ENCODE measurements at regions not wholly inside any gene's neighbourhood (a gene's known extent, or its start where the extent isn't known, plus 50 kb on each side); places are given as distances from the start of the nearest gene placed in this dataset.

DNA sequence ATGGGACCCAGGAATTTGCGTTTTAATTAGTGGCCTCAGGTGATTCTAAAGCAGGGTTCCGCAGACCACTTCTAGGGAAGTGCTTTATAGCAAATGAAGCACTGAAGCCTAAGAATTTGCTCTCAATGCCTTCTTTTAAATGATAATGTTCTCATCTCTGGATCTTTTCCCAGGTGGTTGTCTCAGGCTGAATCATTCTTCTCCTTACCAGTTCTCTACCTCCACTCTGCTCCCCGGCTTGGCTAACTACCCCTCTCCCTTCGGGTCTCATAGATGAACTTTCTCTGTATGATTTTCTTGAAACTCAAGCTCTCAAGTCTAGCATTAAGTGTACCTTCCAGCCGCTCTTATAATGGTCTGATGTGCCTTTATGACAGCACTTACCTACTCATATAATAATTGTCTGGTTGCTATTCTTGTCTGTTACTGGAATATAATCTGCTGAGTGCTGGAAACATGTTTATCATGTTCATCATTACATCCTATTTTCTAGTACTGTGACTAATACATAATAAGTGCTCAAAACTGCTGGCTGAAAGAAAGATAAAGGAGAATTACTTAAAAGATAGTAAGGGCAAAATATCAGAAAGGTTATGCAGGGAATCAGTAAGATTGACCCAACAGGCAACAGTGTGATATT lies 195.9 kb upstream of the SESN3 start:
- TF ChIP-seq, protein P1, sequence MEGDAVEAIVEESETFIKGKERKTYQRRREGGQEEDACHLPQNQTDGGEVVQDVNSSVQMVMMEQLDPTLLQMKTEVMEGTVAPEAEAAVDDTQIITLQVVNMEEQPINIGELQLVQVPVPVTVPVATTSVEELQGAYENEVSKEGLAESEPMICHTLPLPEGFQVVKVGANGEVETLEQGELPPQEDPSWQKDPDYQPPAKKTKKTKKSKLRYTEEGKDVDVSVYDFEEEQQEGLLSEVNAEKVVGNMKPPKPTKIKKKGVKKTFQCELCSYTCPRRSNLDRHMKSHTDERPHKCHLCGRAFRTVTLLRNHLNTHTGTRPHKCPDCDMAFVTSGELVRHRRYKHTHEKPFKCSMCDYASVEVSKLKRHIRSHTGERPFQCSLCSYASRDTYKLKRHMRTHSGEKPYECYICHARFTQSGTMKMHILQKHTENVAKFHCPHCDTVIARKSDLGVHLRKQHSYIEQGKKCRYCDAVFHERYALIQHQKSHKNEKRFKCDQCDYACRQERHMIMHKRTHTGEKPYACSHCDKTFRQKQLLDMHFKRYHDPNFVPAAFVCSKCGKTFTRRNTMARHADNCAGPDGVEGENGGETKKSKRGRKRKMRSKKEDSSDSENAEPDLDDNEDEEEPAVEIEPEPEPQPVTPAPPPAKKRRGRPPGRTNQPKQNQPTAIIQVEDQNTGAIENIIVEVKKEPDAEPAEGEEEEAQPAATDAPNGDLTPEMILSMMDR (IDR thresholded peaks at IDR 0.05), result no peak
- TF ChIP-seq EZH2 (IDR thresholded peaks at IDR 0.05; ENCODE audit: borderline replicate concordance, insufficient read depth, low read depth, low read length, poor library complexity, severe bottlenecking), result no peak
- Histone ChIP-seq H3K9ac (ENCODE audit: low read length) (no peak overlapping the region), H3K27me3 (replicated peaks in 1 of 4; ENCODE audit: control extremely low read depth in 1 of 4, control insufficient read depth in 3 of 4, insufficient read depth in 4 of 4, low read length in 3 of 4) (no peaks in the 10 kb centered on the region), H3K36me3 (replicated peaks in 1 of 2; ENCODE audit: control extremely low read depth in 1 of 2, control insufficient read depth in 1 of 2, extremely low read depth in 1 of 2, insufficient read depth in 2 of 2, low read length in 1 of 2) (no peaks in the 10 kb centered on the region), H3K79me2 (ENCODE audit: control insufficient read depth, insufficient read depth, low read length) (no peaks in the 10 kb centered on the region), H3K9me3 (ENCODE audit: control extremely low read depth in 1 of 3, control insufficient read depth in 2 of 3, insufficient read depth in 1 of 3, low read length in 2 of 3) (no peaks in the 10 kb centered on the region), H3K4me3 (ENCODE audit: control extremely low read depth in 1 of 5, extremely low read depth in 1 of 5, insufficient read depth in 1 of 5, low read depth in 2 of 5, low read length in 4 of 5) (no peak overlapping the region), H3K4me1 (ENCODE audit: control insufficient read depth in 2 of 2, insufficient read depth in 2 of 2, low read length in 2 of 2) (no peaks in the 10 kb centered on the region), H2AFZ (ENCODE audit: insufficient read depth, low read depth, low read length, poor library complexity, severe bottlenecking) (no peak overlapping the region), H3K4me2 (replicated peaks; ENCODE audit: low read depth, low read length, poor library complexity, severe bottlenecking) (no peak overlapping the region), H4K20me1 (ENCODE audit: control insufficient read depth, insufficient read depth, low read length, poor library complexity, severe bottlenecking) (no peaks in the 10 kb centered on the region), H3K27ac (ENCODE audit: low read length in 2 of 2) (no peak overlapping the region)
- Mint-ChIP-seq H3K4me3 (no peak overlapping the region), H3K9me3 (ENCODE audit: insufficient read depth) (no peaks in the 10 kb centered on the region), H3K27me3 (peaks cover 8% of the 10 kb centered on the region), H3K27ac (no peak overlapping the region), H3K4me1 (no peaks in the 10 kb centered on the region)
- intact Hi-C loops (cut with micrococcal nuclease), result no loop called here
- ChIA-PET POLR2A (no interaction called here), CTCF (interaction anchor here (1.0 kb wide), 1 partner anchor 92 kb away, joined by 3 read pairs; no protein-coding TSS in a partner anchor)
- DNase-seq (no peak), ATAC-seq (ENCODE audit: low read depth) (no peak)
- 95% methylated on average over 2 of the region's 5 CpGs for WGBS (ENCODE audit: insufficient coverage)

DNA sequence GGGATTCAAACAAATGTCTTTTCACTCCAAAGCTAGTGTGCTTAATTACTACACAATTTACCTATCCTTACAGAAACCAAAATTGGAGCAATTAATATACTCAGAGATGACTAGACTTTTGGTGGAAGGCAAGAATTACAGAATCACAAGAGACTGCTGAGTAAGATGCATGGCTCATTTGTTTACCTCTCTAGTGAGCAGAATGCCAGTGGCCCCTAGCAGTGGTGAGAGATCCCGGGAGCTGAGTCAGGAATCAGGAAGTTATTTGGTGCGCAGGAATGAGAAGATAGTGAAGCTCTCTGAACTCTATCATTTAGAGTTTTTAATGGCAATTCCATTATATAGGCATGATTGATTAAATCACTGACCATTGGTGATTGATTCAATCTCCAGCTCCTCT lies 188.9 kb upstream of the SESN3 start:
- Histone ChIP-seq H3K9me3 (ENCODE audit: control extremely low read depth in 1 of 3, control insufficient read depth in 2 of 3, insufficient read depth in 1 of 3, low read length in 2 of 3) (no peaks in the 10 kb centered on the region), H3K79me2 (ENCODE audit: control insufficient read depth, insufficient read depth, low read length) (no peaks in the 10 kb centered on the region), H3K27ac (ENCODE audit: low read length in 2 of 2) (no peak overlapping the region), H3K4me3 (ENCODE audit: control extremely low read depth in 1 of 5, extremely low read depth in 1 of 5, insufficient read depth in 1 of 5, low read depth in 2 of 5, low read length in 4 of 5) (no peak overlapping the region), H3K4me1 (ENCODE audit: control insufficient read depth in 2 of 2, insufficient read depth in 2 of 2, low read length in 2 of 2) (no peaks in the 10 kb centered on the region), H3K27me3 (replicated peaks in 1 of 4; ENCODE audit: control extremely low read depth in 1 of 4, control insufficient read depth in 3 of 4, insufficient read depth in 4 of 4, low read length in 3 of 4) (no peaks in the 10 kb centered on the region), H3K4me2 (replicated peaks; ENCODE audit: low read depth, low read length, poor library complexity, severe bottlenecking) (no peak overlapping the region), H2AFZ (ENCODE audit: insufficient read depth, low read depth, low read length, poor library complexity, severe bottlenecking) (no peak overlapping the region), H4K20me1 (ENCODE audit: control insufficient read depth, insufficient read depth, low read length, poor library complexity, severe bottlenecking) (no peaks in the 10 kb centered on the region), H3K9ac (ENCODE audit: low read length) (no peak overlapping the region), H3K36me3 (replicated peaks in 1 of 2; ENCODE audit: control extremely low read depth in 1 of 2, control insufficient read depth in 1 of 2, extremely low read depth in 1 of 2, insufficient read depth in 2 of 2, low read length in 1 of 2) (no peaks in the 10 kb centered on the region)
- WGBS (ENCODE audit: insufficient coverage), result no CpG with 5 or more reads among the region's 2 CpGs
- Mint-ChIP-seq H3K27ac (no peak overlapping the region), H3K9me3 (ENCODE audit: insufficient read depth) (no peaks in the 10 kb centered on the region), H3K4me3 (no peak overlapping the region), H3K27me3 (no peaks in the 10 kb centered on the region), H3K4me1 (no peaks in the 10 kb centered on the region)
- ChIA-PET POLR2A (no interaction called here), CTCF (interaction anchor here (1.3 kb wide), 1 partner anchor 33 kb away, joined by 3 read pairs; no protein-coding TSS in a partner anchor)
- no peak for DNase-seq
- intact Hi-C loops (cut with micrococcal nuclease), result loop anchor here (10.0 kb wide), 1 partner anchor 55 kb away; no protein-coding TSS in a partner anchor
- no peak for ATAC-seq (ENCODE audit: low read depth)
- no peak for TF ChIP-seq EZH2 (IDR thresholded peaks at IDR 0.05; ENCODE audit: borderline replicate concordance, insufficient read depth, low read depth, low read length, poor library complexity, severe bottlenecking)
- TF ChIP-seq, protein P1 (IDR thresholded peaks at IDR 0.05), result no peak

Measured in B cell (primary cell).